CD4-positive, alpha-beta T cell treated with Interleukin-6 for 4 hours (primary cell): ENCODE measurements at regions not wholly inside any gene's neighbourhood (a gene's known extent, or its start where the extent isn't known, plus 50 kb on each side); places are given as distances from the start of the nearest gene placed in this dataset.

ENCODE experiments used
- DNase-seq: peaks from one replicate; pipeline ENCODE4 v3.0.0-alpha.2; 2020; ENCODE audit warnings: mixed read lengths

GRCh38 chr6:5946701-5947100 is 60.0 kb downstream of the NRN1 start:
- no peak for DNase-seq

DNA sequence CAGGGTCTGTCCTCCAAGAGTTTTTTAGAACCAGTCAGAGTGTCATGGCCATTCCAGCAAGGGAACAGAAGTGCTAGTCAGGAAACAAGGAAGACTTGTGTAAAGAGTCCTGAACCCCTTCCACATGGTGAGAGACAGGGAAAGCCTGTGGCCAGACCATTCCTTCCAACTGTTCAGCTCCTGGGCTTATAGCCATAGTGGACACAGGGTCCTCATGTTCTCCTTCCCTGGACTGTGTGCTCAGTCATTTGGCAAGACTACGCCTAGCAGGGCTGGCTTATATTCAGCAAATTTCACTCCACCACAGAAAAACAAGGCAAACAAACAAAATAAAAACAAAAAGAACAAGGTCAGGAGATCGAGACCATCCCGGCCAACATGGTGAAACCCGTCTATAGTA is 60.5 kb downstream of the NRN1 start:
- DNase-seq: no peak

GRCh38 chr6:5943591-5943990 is 63.1 kb downstream of the NRN1 start:
- DNase-seq: no peak

- DNase-seq: no peak
Measured at GRCh38 chr6:5942591-5942990, 64.1 kb downstream of the NRN1 start.

DNA sequence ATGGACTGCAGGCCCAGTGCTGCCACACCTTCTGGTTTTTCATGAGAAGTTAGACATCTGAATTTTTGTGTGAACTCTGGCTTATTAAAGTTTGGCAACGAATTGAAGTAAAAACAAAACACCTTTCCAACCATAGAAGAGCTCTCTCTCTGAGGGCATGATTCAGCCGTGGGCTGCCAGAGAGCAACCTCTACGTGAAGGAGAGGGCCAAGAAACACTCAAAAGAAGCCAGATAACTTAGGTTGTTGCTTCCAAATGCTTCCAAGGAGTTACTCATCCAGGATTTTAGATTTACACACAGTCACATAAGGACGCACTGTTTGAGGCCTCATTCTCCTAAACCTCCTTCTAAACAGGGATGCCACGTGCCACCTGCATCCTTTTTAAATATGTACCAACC is 65.5 kb downstream of the NRN1 start:
- no peak for DNase-seq

DNA sequence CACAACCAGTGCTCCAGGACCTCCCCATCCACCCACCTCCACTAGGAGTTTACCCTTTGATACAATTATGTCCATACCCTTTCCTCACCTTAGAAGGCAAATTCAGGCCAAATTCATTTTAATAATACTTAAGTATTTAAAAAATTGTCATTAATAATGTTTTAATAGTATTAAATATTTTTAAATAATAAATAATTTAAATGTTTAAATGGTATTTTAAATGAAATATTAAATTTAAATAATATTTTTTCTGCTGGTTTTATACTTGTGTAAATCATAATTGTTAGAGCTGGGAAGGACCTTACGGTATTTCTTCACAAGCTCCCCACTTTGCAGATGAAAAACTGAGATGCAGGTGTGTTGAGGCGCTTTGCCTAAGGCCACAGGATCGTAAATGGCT is 67.8 kb downstream of the NRN1 start:
- no peak for DNase-seq

DNA sequence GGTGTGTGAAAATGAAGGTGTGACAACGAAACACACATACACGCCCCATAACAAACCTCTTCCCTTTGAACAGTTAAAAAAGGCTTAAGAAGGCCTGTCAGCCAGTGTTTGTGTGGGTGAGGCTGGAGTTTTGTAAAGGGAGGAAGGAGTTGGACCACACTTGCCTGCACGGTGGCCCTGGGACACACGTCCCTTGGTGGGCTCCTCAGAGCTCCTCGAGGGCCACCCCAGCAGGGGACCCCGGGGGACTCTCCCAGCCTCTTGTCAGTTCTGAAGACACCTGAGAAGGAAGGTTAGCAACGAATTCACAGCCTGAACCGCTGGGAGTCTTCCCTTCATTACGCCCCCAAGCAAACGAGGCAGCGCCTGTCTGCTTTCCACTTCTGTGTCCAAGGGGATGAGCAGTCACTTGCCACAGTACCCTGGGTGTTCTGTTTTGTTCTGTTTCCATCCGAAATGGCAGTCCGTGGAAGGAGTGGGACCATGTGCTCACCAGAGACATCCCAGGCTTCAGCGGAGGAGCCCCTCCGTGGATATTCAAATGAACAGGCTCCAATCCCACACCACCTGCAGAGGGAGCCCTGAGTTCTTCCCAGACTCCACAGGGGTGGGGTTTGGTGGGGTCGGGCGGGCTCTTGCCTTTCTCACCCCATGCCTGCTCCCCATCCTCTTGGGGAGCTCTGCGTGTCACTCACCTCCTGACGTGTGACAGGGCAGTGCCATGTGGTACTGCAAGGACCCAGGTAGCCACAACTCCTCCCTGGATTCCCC is 68.6 kb downstream of the NRN1 start:
- DNase-seq: no peak

- DNase-seq: no peak
Measured at GRCh38 chr6:5937169-5937909, 69.4 kb downstream of the NRN1 start.

DNA sequence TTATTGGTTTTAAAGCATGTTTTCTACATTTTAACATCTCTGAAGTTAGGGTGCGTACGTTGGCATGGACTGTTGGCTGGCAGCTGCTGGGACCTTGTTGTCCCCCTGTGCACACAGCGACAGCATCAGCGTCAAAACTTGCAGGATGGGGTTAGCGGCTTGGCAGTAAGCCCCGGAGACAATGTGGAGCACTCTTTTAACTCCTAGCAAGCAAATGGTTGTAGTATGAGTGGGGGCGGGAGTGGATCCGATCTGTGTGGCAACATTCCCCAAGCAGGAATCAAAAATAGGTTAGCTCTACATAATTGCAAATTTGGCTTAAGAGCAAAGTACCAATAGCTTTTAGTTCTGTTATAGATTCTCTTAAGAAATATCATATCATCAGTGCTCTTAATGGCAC is 70.1 kb downstream of the NRN1 start:
- no peak for DNase-seq

- DNase-seq: no peak
Measured at GRCh38 chr6:5936140-5936539, 70.6 kb downstream of the NRN1 start.

DNA sequence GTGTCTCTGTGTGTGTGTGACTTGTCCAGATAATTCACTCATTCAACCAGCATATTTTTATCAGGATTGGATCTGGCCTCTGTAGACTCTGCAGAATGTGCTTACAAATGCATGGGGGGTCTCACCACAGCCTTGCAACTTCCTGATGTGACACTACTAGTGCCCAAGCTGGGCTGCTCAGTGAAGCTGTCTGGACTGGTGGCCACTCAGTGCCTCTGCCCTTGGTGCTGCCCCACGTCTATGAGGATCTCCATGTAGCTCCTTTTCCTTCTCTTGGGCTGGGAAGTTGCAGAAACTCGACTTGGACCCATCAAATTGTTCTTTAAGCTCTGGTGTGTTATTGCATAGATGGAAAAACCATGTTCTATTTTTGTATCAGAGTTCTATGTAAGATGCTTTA is 75.8 kb downstream of the NRN1 start:
- DNase-seq: no peak

DNA sequence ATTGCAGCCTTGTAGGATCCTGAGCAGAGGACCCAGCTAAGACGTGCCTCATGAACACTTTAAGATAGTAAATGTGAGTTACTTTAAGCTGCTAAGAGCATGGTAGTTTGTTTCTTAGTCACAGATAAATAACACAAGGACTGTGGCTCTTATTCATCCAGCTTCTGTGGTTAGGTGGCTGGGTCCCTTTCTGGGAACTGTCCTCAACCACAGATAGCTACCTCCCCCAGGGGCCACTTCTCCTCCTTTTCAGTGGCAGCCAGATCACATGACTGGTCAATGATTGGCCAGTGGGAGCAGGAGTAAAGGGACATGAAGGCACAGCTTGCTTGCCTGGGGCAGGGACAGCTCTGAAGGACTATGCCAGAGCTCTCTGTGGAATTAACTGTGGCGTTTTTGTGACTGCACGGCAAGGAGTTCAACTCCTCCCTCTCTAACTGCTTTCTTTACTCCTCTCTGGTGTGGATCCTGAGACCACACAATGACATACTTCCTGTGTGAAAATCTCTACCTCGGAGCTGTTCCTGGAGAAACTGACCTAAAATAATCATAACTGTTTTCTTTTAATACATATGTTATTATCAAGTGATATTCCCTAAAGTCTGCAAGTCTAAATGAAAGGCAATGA is 76.5 kb downstream of the NRN1 start:
- DNase-seq: no peak

- DNase-seq: no peak
Measured at GRCh38 chr6:5923840-5924239, 82.9 kb downstream of the NRN1 start.

- DNase-seq: no peak
Measured at GRCh38 chr6:5922230-5922629, 84.5 kb downstream of the NRN1 start.

GRCh38 chr6:5909721-5910120 is 97.0 kb downstream of the NRN1 start:
- no peak for DNase-seq

GRCh38 chr6:5906842-5907241 is 99.9 kb downstream of the NRN1 start:
- DNase-seq: no peak

GRCh38 chr6:5906340-5906670 is 100.4 kb downstream of the NRN1 start:
- DNase-seq: no peak

DNA sequence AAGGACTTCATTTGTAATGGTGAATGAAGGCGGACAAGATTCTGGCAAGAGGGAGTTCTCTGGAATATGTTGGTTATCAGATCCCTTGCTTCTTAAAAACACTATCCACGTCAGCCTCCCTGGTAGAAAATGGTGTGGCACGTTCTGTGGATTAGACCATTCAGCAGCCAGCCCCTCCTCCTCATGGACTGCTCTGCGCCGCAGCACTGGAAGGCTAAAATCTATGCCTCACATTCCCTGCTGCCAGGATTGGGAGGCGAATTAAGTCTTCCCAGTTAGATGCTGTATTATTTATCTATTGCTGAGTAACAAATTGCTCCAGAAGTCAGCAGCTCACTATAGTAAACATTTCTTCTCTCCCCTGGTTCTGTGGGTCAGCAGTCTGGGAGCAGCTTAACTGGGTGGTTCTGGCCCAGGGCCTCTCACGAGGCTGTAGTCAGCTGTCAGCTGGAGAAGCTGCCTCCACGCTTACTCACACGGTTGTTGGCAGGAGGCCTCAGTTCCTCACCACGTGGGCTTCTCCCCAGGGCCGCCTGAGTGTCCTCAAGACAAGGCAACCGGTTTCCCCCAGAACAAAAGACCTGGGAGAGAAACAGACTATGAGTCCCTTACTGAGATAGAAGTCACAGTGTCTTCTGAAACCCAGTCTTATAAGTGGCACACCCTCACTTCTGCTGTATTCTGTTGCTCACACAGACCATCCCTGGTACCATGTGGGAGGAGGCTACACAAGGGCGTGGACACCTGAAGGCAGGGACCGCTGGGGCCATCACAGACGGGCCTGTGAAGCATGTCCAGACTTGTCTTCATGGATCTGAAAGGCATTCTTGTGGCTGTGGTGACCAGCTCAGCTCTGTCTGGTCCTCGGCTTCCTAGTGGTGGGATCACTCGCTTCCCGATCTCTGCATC is 101.0 kb downstream of the NRN1 start:
- no peak for DNase-seq

DNA sequence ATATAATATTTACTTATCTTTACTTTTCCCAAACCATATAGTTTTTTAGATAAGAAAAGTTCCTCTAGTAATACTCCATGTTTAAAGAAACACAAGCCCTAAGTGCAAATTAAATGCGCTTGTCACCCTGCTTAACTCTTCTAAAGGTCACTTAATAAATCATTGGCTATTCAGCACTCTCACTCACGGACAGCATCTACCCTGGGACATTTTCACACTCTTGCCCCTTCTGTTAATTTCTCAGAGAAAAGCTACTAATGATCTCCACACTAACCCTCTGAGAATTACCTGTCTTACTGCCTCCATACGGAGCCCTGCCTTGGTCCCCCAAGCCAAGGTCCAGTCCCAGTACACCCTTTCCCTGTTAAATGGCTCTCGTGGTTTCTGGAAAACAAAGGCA is 102.2 kb downstream of the NRN1 start:
- no peak for DNase-seq

GRCh38 chr6:5899216-5900045 is 107.3 kb downstream of the NRN1 start:
- DNase-seq: no peak

GRCh38 chr6:5898563-5898962 is 108.2 kb downstream of the NRN1 start:
- DNase-seq: no peak

- no peak for DNase-seq
Measured at GRCh38 chr6:5898102-5898501, 108.6 kb downstream of the NRN1 start.
